ENCODE measurements at regions not wholly inside any gene's neighbourhood (a gene's known extent, or its start where the extent isn't known, plus 50 kb on each side); places are given as distances from the start of the nearest gene placed in this dataset.

DNA sequence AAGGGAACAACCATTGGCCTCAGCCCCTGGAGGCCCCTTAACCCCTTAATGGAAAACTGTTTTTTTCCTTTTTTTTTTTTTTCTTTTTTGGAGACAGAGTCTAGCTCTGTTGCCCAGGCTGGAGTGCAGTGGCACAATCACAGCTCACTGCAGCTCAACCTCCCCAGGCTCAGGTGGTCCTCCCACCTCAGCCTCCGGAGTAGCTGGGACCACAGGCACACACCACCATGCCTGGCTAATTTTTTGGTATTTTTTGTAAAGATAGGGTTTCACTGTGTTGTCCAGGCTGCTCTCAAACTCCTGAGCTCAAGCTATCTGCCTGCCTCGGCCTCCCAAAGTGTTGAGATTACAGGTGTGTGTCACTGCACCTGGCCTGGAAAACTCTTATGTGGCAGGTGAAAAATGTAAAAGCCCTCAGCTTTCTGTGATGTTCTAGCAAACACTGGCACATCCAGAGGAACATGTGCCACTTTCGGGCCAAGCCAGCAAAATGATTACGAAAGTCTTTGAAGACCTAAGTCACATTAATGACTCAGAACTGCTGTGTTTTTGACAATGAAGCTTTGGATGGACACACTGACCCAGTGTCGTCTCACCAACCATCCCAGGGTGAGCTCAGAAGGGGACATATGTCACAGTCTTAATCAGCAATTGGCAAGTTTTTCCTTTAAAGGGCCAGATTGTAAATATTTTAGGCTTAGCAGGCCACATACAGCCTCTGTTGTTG is 189.3 kb upstream of the TPM1 start:
- POLR2A ChIA-PET, result interaction anchor here (0.9 kb wide), 1 partner anchor 189 kb away, joined by 3 read pairs; the partner anchor contains the start of gene TPM1
- CTCF ChIA-PET, result interaction anchor here (0.7 to 1.1 kb wide), 2 partner anchors 194 to 1093 kb away, joined by 3 to 5 read pairs; no protein-coding TSS in a partner anchor
- no peaks in the 10 kb centered on the region for H3K27me3 ChIP-seq (ENCODE audit: control insufficient read depth, insufficient read depth, low read length)
- H3K9me3 ChIP-seq (ENCODE audit: control insufficient read depth, insufficient read depth, low read length), result no peaks in the 10 kb centered on the region; the same call in none of the 2 replicates
- TF ChIP-seq, protein P1, sequence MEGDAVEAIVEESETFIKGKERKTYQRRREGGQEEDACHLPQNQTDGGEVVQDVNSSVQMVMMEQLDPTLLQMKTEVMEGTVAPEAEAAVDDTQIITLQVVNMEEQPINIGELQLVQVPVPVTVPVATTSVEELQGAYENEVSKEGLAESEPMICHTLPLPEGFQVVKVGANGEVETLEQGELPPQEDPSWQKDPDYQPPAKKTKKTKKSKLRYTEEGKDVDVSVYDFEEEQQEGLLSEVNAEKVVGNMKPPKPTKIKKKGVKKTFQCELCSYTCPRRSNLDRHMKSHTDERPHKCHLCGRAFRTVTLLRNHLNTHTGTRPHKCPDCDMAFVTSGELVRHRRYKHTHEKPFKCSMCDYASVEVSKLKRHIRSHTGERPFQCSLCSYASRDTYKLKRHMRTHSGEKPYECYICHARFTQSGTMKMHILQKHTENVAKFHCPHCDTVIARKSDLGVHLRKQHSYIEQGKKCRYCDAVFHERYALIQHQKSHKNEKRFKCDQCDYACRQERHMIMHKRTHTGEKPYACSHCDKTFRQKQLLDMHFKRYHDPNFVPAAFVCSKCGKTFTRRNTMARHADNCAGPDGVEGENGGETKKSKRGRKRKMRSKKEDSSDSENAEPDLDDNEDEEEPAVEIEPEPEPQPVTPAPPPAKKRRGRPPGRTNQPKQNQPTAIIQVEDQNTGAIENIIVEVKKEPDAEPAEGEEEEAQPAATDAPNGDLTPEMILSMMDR (IDR thresholded peaks at IDR 0.05; ENCODE audit: low read depth, low read length), result no peak
- no peak for DNase-seq (ENCODE audit: low read depth, low spot score)
- H3K27ac ChIP-seq (ENCODE audit: low read depth, low read length), result no peak overlapping the region
- no peak overlapping the region for H3K4me3 ChIP-seq (ENCODE audit: low read depth, low read length)

DNA sequence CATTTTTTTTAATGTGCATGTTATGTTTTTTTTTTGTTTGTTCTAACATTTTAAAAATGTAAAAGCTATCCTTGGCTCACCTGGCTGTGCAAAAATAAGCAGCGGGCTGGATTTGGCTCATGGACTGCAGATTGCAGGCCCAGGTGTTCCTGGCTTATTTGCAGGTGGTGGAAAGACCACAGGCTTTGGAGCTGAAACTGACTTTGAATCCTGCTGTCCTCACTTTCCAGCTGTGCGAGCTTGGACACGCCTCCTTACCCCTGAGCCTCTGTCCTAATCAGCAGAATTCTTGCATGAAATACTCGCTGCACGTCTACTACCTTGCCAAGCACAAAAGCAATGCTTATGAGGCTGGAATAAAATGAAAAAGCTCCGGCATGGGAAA is 188.7 kb upstream of the TPM1 start:
- H3K27ac ChIP-seq (ENCODE audit: low read depth, low read length), result no peak overlapping the region
- TF ChIP-seq, protein P1 (IDR thresholded peaks at IDR 0.05; ENCODE audit: low read depth, low read length), result no peak
- CTCF ChIA-PET, result interaction anchor here (1.1 kb wide), 1 partner anchor 194 kb away, joined by 5 read pairs; no protein-coding TSS in a partner anchor
- no peak overlapping the region for H3K4me3 ChIP-seq (ENCODE audit: low read depth, low read length)
- POLR2A ChIA-PET, result interaction anchor here (1.4 kb wide), 1 partner anchor 30 kb away, joined by 4 read pairs; no protein-coding TSS in a partner anchor
- H3K27me3 ChIP-seq (ENCODE audit: control insufficient read depth, insufficient read depth, low read length), result no peaks in the 10 kb centered on the region
- no peak for DNase-seq (ENCODE audit: low read depth, low spot score)
- no peaks in the 10 kb centered on the region; the same call in none of the 2 replicates for H3K9me3 ChIP-seq (ENCODE audit: control insufficient read depth, insufficient read depth, low read length)

DNA sequence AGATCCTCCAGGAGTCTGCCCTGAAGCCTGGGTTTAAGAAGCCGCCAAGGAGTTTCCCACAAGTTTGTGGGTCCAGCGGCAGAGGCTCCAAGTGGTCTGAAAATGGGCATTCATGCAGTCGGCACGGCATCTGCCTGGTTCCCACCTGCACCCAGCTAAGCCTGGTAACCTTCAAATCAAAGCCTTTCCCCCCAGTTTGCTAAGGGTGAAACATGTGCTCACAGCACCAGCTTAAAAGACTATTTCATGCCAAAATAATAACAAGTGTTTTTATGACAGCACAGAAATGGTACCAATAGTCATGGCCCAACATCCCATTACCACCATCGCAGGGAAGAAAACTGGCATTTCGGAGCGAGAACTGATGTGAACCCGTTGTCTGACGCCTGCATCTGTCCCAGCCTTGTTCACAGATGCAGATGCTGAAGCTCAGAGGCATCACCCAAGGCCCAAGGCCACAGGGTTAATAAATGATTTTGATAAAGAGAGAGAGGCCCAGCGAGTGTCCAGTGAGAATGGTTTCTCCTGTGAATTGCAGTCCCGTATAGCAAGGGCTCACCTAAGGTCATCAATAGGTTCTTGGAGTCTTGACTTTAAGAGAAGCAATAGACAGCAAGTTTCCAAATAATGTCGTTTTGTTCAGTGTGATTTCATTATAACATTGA is 188.0 kb upstream of the TPM1 start:
- H3K9me3 ChIP-seq (ENCODE audit: control insufficient read depth, insufficient read depth, low read length), result no peaks in the 10 kb centered on the region; the same call in none of the 2 replicates
- POLR2A ChIA-PET, result interaction anchor here (0.6 to 1.4 kb wide), 2 partner anchors 29 to 402 kb away, joined by 3 to 4 read pairs; no protein-coding TSS in a partner anchor
- H3K27me3 ChIP-seq (ENCODE audit: control insufficient read depth, insufficient read depth, low read length), result no peaks in the 10 kb centered on the region
- TF ChIP-seq, protein P1 (IDR thresholded peaks at IDR 0.05; ENCODE audit: low read depth, low read length), result no peak
- no peak overlapping the region for H3K27ac ChIP-seq (ENCODE audit: low read depth, low read length)
- CTCF ChIA-PET, result interaction anchor here (0.7 kb wide), 1 partner anchor 112 kb away, joined by 3 read pairs; no protein-coding TSS in a partner anchor
- DNase-seq (ENCODE audit: low read depth, low spot score), result no peak
- H3K4me3 ChIP-seq (ENCODE audit: low read depth, low read length), result no peak overlapping the region

DNA sequence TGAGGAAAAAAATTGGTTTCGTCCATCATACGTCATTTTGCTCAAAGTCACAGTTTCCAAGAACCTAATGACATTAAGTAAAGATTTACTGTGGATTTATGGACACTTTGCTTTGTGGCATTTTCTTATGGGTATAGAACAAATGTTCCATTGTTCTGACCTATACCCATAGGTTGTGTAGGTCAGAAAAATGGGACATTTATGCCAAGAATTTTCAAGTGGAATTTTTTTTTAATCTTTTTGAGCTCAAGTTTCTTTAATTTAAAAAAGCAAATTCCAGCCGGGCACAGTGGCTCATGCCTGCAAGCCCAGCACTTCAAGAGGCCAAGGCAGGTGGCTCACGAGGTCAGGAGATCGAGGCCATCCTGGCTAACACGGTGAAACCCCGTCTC is 187.5 kb upstream of the TPM1 start:
- CTCF ChIA-PET, result interaction anchor here (0.7 kb wide), 1 partner anchor 113 kb away, joined by 3 read pairs; no protein-coding TSS in a partner anchor
- POLR2A ChIA-PET, result interaction anchor here (0.6 to 1.4 kb wide), 3 partner anchors 29 to 402 kb away, joined by 3 to 4 read pairs (median 3); partner anchors contain the start of gene TPM1
- no peak overlapping the region for H3K4me3 ChIP-seq (ENCODE audit: low read depth, low read length)
- no peak for DNase-seq (ENCODE audit: low read depth, low spot score)
- no peaks in the 10 kb centered on the region; the same call in none of the 2 replicates for H3K9me3 ChIP-seq (ENCODE audit: control insufficient read depth, insufficient read depth, low read length)
- H3K27ac ChIP-seq (ENCODE audit: low read depth, low read length), result no peak overlapping the region
- TF ChIP-seq, protein P1 (IDR thresholded peaks at IDR 0.05; ENCODE audit: low read depth, low read length), result no peak
- no peaks in the 10 kb centered on the region for H3K27me3 ChIP-seq (ENCODE audit: control insufficient read depth, insufficient read depth, low read length)

Data from AG04450 (cell line).